GM18858 (cell line): ENCODE measurements at regions not wholly inside any gene's neighbourhood (a gene's known extent, or its start where the extent isn't known, plus 50 kb on each side); places are given as distances from the start of the nearest gene placed in this dataset.
"Not testable (repeated sequence)": the region's sequence is repeated elsewhere in the genome, so short reads cannot be mapped to it uniquely, and the experiment has no call there.

ENCODE experiments used
- ATAC-seq: cut with Tn5 transposase; IDR thresholded peaks from one replicate; pipeline ENCODE4 v1.9.1; 2021; ENCODE audit not compliant: unreplicated experiment

DNA sequence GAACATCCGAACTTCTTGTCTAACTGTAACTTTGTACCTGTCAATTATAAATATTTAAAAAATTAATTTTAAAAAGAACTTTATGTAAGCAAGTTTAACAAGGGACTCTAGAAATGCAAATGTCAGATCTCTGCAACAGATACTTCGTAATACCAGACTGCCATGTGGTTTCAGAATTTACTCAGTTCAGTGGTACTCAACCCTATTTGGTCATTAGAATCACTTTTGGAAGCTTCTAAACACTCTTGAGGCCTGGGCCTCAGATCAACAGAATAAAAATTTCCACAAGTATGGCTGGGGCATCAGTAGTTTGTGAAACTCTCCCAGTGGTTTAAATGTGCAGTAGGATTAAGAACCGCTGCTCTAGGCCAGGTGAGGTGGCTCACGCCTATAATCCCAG lies 139.5 kb upstream of the SMYD2 start:
- no peak for ATAC-seq

DNA sequence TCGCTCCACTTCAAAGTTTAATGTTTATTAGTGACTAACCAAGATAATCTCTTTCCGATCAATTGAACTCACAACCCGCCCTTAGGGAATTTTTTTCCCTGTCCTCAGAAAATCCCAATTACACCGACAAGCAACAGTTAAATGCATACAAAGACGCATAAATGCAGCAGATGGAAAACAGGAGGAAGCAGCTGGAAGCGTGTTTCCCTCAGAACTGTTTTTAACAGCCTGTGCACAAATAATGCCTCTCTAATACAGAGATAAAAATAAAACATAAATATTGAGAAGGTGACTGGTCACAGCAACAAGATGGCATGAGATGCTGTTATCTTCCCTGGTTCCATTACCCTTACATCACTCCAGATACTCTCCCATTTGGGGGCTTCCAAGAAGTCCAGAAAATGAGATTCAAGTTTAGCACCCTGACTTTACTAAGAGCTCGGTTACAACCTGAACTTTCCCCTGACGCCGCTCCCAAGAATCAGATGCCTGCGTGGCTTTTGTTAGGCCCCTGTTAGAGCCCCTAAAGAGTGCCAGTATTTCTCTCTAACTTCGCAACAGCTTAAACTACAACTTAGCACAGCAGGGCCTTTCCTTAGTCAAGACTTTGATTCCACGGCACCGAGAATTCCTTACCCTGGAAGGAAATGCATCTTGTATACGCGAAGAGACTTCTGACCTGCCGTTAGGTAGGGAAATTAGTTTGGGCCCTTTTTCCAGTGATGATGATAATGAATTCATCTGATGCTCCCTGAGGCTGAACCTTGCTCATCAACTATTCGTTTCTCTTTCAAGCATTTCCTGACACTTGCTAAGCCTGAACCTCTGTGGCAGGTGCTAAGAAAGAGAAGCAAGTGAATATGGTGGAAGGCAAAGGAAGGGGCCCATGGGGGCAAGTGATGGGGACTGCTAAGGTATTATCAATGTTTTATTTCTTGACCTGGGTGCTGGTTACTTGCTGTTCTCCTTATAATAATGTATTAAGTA lies 137.7 kb upstream of the SMYD2 start:
- ATAC-seq: no peak

DNA sequence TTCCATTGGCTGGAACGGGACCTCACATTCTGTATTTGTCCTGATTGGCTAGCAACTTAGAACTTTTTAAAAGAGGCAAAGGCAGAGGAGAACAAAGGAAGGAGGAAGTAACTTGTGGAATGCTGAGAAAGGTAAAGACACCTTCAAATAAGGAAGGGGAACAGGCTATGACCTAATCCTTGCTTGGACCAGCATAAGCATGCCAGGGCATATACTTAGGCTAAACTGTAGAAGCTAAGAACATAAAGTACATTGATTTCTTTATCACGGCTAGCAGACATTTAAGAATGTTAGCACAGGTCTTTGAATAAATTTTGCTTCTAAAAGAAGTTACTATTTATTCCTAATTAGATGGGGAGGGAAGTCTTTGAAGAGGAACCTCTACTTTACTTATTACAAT lies 136.4 kb upstream of the SMYD2 start:
- ATAC-seq: not testable (repeated sequence)

DNA sequence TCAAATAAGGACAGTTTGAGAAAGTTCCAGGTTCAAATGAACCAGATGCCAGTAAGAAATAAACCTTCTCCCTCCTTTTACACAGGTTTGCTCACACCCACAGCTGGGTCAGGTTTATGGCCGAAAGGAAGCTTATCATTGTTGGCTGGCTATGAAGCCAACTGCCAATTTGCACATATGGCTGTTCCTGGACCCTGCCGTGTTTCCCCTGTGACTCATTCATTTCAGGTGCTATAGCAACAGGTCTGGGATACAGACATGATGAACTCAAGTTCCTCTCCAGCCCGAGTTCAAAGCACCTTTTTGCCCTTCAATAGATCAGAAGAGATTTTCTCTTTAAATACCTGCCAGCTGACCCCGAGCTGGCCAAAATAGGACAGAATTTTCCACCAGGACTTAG lies 134.4 kb upstream of the SMYD2 start:
- ATAC-seq: no peak

DNA sequence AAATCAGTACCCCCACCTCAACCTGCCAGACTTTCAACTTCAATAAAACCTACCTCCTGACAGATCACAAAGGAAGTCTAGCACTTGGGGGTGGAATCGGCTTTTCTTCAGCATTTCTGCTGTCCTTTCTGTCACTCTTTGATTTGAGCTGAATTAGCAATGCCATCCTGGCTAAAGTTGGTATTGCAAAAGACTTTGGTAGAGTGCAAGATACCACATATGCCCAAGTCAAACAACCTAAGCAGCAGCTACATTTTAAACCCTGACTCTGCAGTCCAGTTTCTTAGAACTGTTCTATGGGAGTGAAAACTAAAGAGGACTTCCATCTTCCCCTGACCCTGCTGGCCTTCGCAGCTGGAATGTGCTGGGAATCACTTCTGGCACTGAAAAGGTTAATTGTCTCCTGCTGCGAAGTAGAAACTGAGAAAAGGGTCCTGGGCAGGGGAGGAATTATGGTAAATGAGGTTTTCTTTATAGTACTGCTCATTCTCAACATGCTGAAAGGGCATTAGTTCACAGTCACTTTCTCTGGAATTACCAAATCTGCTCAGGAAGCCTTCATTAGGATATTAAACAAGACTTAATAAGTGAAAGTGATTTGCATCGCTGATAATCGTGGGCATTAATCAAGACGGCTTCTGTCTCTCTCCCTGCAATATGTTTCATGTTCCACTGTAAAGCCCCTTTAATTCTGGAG lies 126.2 kb upstream of the SMYD2 start:
- ATAC-seq: no peak

DNA sequence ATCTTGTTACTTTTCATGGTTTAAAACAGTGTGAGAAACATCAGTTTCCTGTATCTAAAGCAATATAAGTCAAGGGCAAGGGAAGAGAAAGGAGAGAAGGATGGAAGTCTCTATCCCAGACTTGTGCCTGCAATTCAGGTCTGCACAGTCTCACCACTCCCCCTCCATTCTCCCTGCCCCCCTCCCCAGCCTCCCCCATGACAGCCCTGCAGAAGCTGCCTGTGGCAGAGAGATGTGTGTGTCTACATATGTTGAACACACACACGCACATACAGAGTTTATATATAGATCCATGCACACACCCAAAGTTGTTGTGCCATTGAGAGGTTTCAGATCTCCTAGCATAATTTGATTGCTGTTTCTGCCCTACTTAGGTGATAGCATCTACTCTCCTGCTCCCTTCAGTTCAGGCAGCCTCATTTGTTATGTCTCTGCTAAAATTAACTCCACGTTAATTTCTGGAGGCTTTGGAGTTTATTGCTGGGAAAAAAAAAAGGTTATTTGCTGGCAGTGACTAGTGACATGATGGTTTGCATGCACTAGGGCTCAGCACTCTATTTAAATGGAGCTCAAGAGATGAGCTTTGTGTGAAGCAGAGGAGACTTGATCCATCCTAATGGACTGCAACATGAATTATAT lies 124.9 kb upstream of the SMYD2 start:
- ATAC-seq: no peak

DNA sequence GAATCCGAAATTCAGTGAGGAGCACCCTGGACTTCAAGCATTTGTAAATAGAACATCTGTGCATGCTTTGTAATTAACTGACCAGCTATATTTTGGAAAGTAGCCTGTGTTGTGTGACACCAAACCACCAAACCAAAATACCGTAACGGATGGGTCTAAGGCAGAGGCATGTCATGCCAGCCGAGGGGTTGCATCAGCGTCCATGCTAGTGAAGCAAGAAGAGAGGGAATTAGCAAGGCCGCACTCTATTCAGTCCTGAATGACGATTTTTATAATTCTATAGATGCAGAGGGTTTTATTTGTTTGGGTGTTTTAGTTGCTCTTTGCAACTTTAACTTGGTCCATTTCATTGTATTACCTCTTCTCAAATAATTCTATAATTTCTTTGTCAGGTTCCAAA lies 116.8 kb upstream of the SMYD2 start:
- ATAC-seq: no peak

DNA sequence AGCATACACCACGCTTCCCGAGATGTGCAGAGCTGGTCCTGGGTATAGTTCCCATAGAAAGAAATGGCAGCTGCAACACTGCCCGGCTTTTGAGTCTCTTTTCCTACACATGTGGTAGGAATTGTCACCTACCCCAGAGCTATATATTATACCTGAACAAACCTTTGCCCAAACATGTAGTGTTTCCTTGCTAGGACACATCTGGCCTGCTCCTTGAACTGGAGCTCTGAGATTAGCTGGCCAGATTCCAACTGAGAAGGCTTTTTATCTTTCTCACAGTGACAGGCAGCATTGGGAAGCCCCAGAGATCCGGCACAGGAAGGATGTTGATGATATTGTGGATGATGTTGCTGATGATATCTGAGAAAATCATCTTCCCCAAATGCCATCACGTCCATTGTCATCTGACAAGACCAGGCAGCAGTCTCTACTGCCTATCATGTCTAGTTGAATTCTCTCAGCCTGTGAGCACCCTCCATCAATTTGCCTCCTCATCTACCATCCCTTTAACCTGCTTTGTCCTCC lies 115.0 kb upstream of the SMYD2 start:
- ATAC-seq: no peak

DNA sequence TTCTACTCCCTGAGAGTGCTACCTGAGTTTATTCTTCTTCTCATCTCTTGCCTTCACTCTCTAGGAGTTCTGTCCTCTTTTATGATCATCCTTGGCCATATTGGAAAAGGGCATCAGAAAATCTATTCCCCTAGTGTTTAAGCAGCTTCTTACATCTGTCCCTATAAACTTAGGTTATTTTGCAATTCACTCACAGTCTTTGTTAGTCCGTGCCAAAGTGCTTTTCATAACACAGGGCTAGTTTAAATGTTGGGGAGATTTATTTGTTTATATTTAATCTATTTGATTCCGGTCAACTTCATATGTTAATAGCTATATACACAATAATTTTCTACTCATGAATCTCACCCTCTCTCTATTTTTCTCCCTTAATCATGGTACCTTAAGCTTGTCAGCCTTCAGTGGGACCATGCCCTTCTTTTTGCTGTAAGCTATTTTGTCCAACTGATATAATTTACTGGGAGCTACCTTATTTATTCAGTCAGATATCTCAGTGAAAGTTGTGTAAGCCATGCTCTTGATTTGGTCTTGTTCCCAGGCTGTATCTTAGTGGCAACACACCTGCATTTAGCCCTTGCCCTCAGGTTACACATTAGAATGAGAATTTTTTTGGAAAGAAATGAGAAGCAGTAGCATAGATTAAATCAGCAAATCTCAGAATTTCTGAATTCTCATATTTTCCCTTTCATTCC lies 106.3 kb upstream of the SMYD2 start:
- no peak for ATAC-seq

DNA sequence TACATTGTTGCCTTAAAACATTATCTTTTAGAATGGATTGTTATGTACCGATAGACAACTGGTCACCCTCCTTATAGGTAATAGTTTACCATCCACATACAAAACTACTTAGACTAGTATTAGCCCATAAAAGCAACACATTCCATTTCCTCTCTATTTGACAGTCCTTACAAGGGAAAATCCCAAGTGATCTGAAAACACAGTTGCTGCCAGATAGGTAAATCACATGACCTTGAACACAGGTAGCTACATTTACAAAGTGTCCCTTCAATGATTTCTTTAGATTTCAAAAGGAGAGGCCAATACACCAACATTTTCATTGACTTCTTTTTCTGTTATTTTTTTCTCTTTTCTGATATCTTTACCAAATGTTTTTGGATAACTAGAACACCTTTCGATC lies 102.9 kb upstream of the SMYD2 start:
- no peak for ATAC-seq

DNA sequence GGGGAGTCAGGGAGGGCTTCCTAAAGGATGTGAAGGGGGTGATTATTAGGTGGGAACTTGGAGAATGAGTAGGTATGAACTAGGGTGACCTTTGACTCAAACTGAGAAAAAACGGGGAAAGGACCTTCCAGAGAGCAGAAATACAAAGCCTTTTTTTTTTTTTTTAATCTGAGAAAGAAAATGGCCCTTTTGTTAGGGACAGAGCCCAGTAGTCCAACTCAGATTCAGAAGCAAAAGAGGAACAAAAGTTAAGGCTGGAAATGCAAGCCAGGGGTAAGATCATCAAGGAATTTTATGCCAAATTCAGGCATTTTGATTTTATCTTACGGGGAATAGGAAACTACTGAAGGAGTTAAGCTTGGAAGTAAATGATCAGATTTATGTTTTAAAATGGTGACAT lies 96.0 kb upstream of the SMYD2 start:
- no peak for ATAC-seq

DNA sequence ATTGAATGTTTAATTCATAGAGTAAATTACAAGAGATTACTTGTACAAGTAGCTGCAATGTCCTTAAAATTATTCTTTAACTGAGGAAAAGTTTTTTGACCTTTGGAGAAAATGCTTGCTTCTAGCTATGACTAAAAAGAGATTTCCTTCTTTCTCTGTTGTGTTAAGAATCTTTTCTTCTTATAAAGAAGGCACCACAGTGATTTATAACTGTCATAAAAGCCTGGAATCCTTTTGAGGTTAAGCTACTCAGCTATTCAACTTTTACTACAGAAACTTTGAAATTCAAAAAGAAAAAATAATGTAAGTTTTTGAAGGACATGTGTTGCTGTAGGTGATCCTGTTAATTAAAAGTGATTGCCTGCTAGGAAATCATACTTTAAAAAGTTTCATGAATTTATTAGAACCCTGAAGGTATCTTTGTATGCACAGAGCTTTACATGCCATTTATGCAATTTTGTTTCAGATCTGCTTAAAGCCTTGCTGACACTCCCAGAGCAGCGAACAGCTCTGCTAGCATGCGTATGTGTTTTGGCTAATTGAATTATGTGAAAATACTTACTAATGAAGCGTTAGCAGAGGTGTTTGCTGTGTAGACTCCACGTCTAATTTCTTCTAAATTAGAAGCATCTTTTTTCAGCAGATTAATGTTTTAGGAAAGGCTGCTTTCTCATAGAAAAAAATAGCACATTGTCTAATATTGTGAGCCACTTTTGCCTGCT lies 94.7 kb upstream of the SMYD2 start:
- no peak for ATAC-seq

DNA sequence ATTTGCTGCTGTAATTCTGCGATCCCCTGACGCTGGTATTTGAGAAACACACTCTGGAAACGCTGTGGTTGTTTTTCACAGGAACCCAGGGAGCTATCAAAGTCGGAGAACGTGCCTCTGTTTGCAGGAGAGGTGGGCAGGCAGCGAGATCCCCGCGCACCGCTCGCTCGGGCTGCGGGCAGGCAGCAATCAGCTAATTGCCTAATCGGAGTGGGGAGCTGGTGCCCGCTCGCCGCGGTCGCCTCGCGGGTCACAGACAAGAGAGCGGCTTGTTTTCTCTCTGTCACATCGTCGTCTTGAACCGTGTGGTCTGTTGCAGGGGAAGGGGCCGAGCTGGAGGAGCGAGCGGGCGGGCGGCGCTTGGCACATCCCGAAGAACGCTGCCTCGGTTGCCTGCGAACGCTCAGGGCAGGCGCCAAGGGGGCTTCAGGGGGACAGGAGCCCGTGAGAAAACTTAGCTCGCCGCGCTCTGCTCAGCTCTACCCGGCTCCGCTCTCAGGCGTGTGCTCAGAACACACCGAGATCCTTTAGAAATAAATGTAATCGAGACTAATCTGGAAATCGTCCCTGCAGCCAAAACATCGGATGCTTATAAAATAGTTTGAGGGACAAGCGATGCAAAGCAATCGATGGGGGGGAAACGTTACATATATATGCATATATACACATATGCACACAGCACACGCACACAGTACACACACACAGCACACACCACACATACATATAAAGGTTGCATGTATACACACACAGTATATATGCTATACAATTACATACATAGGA lies 93.6 kb upstream of the SMYD2 start:
- ATAC-seq: no peak

DNA sequence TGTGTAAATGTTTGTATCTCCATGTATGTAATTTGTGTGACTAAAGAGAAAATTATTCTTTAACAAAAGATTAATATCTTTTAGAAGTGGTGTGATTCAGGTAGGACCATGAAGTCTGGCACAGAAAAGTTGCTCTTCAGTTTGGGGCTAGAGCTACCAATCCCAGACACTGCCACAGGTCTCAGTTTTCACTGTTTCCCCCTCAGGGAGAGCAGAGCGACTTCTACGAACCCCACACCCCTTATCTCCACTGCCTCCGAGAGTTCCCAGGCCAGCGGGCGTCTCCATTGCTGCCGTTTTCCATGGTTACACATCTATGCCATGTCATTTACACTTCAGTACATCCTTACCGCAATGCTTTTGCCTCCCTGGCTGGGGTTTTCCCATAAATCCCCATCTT lies 93.0 kb upstream of the SMYD2 start:
- no peak for ATAC-seq

DNA sequence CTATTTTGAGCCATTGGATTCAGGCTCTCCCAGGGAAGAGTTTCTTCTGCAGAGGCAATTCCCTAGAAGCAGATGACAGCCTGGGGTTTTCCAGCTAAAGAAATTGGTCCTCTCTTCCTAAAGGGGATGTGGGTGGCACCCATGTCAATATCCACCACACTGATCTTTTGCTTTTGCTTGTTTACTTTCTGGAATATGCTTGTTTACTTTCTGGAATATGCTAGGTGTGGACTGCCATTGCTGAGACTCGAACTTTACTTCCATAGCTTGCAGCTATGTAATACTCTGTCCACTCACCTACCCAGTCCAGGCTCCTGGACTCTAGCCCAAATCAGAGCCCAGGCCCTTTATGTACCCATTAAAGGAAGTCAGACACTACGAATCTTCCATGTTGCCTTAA lies 92.1 kb upstream of the SMYD2 start:
- ATAC-seq: no peak

DNA sequence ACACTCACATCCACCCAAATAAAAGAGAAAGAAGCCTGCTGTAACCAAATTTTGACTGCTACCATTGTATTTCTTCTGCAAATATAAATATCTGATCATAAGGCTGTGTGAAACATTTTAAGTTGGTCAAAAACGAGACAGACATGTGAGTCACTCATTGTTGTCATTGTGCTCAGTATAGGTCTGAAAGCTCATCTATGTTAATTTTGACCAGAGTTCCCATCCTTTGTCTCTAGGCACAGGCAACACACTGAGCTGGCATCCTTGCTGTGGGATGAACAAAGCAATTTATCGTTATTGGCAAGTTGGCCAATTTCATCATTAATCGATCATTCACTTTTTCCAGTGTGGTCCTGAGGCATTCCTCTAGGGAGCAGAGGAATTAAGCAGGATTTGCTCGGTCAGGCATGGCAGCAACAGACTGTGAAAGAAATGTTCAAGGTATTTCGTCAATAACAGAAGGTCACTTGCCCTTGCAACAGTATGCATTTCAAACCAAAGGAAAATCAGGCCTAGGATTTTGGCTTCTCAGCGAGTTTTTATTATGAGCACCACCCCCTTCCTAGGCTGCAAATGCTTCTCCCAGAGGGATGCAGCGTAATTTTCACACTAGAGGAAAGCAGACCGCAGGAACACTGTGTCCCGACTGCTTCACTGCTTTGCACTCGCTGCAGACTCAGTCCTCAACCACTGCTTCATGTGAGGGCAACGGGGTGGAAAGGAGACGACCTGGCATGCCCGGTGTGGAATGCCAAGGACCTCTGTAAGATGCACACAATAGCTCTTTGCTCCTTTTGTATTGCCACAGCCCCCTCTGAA lies 87.9 kb upstream of the SMYD2 start:
- no peak for ATAC-seq

DNA sequence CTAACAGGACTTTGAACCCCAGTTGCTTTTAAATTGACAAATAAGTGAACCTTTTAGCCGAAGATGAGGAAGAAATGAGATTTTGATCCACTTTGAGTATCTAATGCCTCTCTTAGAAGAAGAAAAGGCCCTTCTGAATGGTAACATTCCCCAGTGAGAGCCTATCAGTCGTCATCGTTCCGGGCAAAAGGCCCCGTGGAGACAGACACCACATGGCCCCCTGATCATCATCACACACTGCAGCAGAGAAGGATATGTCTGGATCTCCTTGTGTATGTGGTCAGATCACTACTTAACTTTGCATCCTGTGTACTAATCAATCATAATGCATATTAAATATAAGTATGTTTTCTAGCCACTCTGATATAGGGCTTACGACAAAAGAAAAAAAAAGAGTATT lies 87.3 kb upstream of the SMYD2 start:
- ATAC-seq: no peak

DNA sequence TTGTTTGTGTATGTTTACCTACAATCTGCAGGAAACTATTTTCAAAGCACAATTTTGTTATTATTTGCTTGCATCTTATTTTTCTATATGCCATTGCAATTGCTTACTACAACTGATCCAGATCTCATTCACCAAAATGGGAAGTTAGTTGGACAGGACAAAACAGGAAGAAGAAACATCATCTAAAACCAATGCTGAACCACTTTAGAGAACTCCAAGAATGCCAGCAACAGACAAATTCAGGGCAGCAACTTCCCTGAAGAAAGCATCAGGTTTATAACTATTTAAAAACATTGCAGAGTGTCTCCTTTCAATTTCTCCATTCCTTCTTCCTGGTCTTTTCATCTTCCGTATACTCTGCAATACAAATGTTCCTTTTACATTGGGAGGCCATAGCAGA lies 82.4 kb upstream of the SMYD2 start:
- no peak for ATAC-seq

DNA sequence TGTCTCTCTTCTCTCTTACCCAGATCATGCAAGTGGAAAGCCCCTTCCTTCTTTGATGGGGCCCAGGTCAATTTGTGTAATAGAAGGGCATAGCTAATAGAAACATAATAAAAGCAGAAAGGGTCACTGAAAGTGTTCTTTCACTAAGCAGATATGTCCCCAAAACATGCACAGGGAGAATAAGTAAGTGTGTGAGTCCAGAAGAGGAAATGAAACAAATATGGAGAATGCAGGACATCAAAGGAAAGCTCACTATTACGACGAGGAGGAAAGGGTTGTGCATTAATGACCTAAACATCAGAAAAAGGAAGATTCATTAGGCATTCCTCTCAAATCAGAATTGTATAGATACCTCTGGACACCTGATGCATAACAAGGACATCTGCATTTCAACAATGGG lies 81.4 kb upstream of the SMYD2 start:
- no peak for ATAC-seq
